Liver (tissue), 3 donors: ENCODE measurements at regions not wholly inside any gene's neighbourhood (a gene's known extent, or its start where the extent isn't known, plus 50 kb on each side); places are given as distances from the start of the nearest gene placed in this dataset.

ENCODE experiments used
- GABPA ChIP-seq, 2 donors: IDR thresholded peaks in 1 of 2; conservative IDR thresholded peaks in 1 of 2; 2 replicates each; pipeline ENCODE4 v1.6.1; 2016; ENCODE audit warnings: antibody characterized with exemption in 2 of 2, mild to moderate bottlenecking in 1 of 2, moderate library complexity in 1 of 2
- SP1 ChIP-seq: IDR thresholded peaks from 2 replicates; pipeline ENCODE4 v1.6.1; 2018; ENCODE audit warnings: antibody characterized with exemption, mild to moderate bottlenecking
- YY1 ChIP-seq: IDR thresholded peaks from 2 replicates; pipeline ENCODE4 v1.6.1; 2016; ENCODE audit warnings: antibody characterized with exemption, mild to moderate bottlenecking
- TF ChIP-seq, protein P1 (sequence below): fragments of 150-350 bp; IDR thresholded peaks from 2 replicates; pipeline ENCODE4 v1.5.1; 2017; ENCODE audit warnings: improper control_type of control experiment, low read depth, low read length; ENCODE audit not compliant: missing input control
- TF ChIP-seq, protein P2 (sequence below): IDR thresholded peaks from 2 replicates; pipeline ENCODE4 v1.6.1; 2016; ENCODE audit warnings: antibody characterized with exemption
- donor health status: healthy.
- donor health status: healthy.

DNA sequence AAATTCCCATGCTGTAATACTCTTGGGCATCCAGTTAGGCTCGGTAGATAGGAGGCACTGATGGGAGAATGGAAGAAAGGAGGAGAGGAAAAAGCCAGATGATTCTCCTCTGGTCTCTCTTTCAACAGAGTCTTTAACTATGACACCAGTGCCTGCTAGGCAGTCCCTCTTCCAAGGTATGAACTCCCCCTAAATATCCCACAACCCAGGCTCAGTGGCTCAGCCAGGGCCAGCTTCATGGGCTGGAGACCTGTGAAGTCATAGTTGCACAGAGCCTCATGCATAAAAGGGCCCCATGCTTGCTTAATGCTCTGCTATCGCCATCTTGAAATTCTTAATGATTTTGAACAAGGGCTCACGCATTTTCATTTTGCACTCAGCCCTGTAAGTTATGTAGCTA lies 869.2 kb upstream of the GCFC2 start:
- TF ChIP-seq, protein P1, sequence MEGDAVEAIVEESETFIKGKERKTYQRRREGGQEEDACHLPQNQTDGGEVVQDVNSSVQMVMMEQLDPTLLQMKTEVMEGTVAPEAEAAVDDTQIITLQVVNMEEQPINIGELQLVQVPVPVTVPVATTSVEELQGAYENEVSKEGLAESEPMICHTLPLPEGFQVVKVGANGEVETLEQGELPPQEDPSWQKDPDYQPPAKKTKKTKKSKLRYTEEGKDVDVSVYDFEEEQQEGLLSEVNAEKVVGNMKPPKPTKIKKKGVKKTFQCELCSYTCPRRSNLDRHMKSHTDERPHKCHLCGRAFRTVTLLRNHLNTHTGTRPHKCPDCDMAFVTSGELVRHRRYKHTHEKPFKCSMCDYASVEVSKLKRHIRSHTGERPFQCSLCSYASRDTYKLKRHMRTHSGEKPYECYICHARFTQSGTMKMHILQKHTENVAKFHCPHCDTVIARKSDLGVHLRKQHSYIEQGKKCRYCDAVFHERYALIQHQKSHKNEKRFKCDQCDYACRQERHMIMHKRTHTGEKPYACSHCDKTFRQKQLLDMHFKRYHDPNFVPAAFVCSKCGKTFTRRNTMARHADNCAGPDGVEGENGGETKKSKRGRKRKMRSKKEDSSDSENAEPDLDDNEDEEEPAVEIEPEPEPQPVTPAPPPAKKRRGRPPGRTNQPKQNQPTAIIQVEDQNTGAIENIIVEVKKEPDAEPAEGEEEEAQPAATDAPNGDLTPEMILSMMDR, result no peak
- TF ChIP-seq YY1, result no peak
- TF ChIP-seq GABPA (IDR thresholded peaks at IDR 0.05 in 1 of 2, conservative IDR thresholded peaks at IDR 0.05 in 1 of 2), result no peak
- TF ChIP-seq, protein P2, sequence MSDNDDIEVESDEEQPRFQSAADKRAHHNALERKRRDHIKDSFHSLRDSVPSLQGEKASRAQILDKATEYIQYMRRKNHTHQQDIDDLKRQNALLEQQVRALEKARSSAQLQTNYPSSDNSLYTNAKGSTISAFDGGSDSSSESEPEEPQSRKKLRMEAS, result no peak
- TF ChIP-seq SP1, result no peak
